ENCODE measurements at regions not wholly inside any gene's neighbourhood (a gene's known extent, or its start where the extent isn't known, plus 50 kb on each side); places are given as distances from the start of the nearest gene placed in this dataset.

DNA sequence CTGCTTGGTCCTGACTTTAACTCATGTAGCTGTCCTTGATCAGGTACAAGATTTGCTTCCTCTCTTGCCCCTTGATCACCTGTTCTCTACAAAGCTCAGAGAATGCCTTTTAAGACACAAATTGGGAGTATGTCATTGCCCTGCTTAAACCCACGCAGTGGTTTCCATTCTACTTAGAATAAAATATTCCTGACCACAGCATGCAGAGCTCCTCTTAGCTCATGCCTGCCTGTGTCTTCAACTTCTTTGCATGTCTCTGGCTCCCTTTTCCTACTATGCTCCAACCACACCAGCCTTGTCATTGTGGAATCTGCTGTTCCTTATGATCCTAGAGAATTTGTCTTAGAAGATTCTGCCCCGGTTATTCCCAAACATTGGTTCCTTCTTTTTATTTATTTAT lies 393.1 kb downstream of the RRAGC start:
- Histone ChIP-seq H3K9me3 (peaks cover 0 to 11% (median 0%) of the 10 kb centered on the region in 4 donors), H3K27me3 (no peaks in the 10 kb centered on the region), H3K4me1 (peaks cover 0 to 8% (median 0%) of the 10 kb centered on the region in 4 donors), H3K4me3 (no peak overlapping the region), H3K36me3 (no peaks in the 10 kb centered on the region), H3K27ac (no peak overlapping the region)
- DNase-seq (ENCODE audit: low spot score in 2 of 2) = no peak
- WGBS, 2 donors = 89 to 90% methylated on average over 2 of the region's 2 CpGs
- TF ChIP-seq EP300 (IDR thresholded peaks at IDR 0.05) (no peak), POLR2A (IDR thresholded peaks at IDR 0.05) (no peak)
- TF ChIP-seq, protein P1, sequence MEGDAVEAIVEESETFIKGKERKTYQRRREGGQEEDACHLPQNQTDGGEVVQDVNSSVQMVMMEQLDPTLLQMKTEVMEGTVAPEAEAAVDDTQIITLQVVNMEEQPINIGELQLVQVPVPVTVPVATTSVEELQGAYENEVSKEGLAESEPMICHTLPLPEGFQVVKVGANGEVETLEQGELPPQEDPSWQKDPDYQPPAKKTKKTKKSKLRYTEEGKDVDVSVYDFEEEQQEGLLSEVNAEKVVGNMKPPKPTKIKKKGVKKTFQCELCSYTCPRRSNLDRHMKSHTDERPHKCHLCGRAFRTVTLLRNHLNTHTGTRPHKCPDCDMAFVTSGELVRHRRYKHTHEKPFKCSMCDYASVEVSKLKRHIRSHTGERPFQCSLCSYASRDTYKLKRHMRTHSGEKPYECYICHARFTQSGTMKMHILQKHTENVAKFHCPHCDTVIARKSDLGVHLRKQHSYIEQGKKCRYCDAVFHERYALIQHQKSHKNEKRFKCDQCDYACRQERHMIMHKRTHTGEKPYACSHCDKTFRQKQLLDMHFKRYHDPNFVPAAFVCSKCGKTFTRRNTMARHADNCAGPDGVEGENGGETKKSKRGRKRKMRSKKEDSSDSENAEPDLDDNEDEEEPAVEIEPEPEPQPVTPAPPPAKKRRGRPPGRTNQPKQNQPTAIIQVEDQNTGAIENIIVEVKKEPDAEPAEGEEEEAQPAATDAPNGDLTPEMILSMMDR (IDR thresholded peaks at IDR 0.05) = no peak

DNA sequence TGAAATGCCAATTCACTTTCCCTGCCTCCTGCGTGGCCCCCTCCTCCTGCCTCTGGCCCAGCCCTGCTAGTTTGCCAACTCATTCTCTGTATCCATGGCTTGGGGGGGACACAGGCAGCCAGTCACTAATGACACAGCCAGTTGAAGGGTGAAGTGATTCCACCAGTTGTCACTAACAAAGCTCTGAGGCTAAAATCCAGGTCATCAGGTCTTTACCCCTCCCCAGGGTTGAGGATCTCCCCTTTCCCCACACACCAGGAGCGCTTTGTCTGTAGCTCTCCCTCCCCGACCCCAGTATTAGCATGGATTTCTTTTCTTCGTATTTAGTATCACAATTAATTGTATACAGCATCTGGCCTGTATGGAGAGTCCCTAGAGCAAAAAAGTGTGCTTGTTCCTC lies 394.1 kb downstream of the RRAGC start:
- Histone ChIP-seq H3K27ac (no peak overlapping the region), H3K9me3 (peaks cover 0 to 11% (median 0%) of the 10 kb centered on the region in 4 donors), H3K27me3 (no peaks in the 10 kb centered on the region), H3K4me1 (peaks cover 0 to 8% (median 0%) of the 10 kb centered on the region in 4 donors), H3K36me3 (no peaks in the 10 kb centered on the region), H3K4me3 (no peak overlapping the region)
- TF ChIP-seq EP300 (IDR thresholded peaks at IDR 0.05) (no peak), POLR2A (IDR thresholded peaks at IDR 0.05) (no peak)
- TF ChIP-seq, protein P1 (IDR thresholded peaks at IDR 0.05) = no peak
- DNase-seq (ENCODE audit: low spot score in 2 of 2) = no peak
- 79 to 82% methylated on average over 4 of the region's 4 CpGs for WGBS, 2 donors

DNA sequence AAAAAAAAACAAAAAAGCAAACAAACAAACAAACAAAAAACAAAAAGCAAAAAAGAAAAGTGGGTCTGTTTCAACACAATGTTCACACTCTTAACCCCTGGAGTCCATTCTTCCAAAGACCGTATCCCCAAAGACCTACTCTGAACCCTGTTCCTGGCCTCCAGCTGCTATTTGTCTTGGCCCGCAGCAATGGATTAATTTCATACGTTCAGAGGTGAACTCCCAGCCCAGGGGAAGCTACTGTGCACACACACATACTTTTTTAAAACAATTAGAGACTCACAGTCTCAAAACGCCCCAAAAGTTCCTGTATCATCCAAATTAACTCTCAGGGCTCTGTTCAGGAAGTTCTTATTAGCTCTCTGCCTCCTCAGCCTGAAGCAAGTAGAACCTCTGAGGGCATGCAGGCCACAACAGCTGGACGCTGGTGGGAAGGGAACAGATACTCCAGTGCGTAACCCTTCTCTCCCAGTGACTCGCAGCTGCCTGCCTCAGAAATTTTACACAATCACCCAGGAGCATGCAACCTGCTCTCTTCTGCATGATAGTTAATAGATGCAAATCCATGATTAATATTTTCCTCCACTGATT lies 395.4 kb downstream of the RRAGC start:
- H3K4me3 ChIP-seq = no peak overlapping the region
- WGBS, 2 donors = 24 to 31% methylated on average over 7 of the region's 7 CpGs
- H3K36me3 ChIP-seq = no peaks in the 10 kb centered on the region
- no peak for DNase-seq (ENCODE audit: low spot score in 2 of 2)
- H3K9me3 ChIP-seq = peaks cover 0 to 11% (median 0%) of the 10 kb centered on the region in 4 donors
- H3K27ac ChIP-seq = no peak overlapping the region
- H3K4me1 ChIP-seq = peaks cover 0 to 8% (median 0%) of the 10 kb centered on the region in 4 donors
- no peaks in the 10 kb centered on the region for H3K27me3 ChIP-seq
- TF ChIP-seq POLR2A (IDR thresholded peaks at IDR 0.05) (no peak), EP300 (IDR thresholded peaks at IDR 0.05) (no peak)
- TF ChIP-seq, protein P1 (IDR thresholded peaks at IDR 0.05) = no peak

DNA sequence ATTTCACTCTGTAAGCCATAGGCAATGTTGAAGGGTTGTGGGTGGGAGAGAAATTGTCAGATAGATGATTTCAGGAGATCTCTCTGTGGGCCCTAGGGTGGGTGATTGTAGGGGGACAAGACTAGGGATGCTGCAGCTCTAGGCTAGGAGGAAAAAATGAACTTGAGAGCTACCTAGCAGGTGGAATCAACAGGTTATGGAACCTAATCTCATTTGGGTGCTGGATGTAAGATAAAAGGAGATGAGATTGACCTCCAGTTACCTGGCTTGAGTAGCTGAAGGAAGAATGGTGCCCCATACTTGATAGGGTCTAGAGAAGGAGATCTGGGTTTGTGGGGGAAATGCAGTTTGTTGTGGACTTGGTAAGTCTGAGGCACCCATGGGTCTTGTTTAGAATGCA lies 396.5 kb downstream of the RRAGC start:
- Histone ChIP-seq H3K4me1 (peaks cover 0 to 8% (median 0%) of the 10 kb centered on the region in 4 donors), H3K27ac (no peak overlapping the region), H3K4me3 (no peak overlapping the region), H3K36me3 (no peaks in the 10 kb centered on the region), H3K9me3 (peaks cover 0 to 11% (median 0%) of the 10 kb centered on the region in 4 donors), H3K27me3 (no peaks in the 10 kb centered on the region)
- DNase-seq (ENCODE audit: low spot score in 2 of 2) = no peak
- no peak for TF ChIP-seq EP300 (IDR thresholded peaks at IDR 0.05)
- TF ChIP-seq, protein P1 (IDR thresholded peaks at IDR 0.05) = no peak
- no peak for TF ChIP-seq POLR2A (IDR thresholded peaks at IDR 0.05)

DNA sequence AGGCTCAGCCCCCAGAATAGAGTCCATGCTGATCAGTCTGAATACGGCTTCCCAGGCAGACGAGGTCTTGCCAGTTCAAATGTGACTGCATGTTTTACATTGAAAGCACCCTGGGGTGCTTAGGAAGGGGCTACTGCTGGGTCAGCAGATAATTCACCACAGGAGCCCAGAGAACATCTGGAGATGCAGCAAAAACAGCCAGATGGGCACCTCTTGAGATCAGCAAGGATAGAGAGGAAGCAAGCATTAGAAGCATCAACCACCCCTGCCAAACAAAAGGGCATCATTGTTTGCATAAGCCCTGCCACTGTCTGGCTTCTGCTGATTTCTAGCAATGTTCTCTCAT lies 403.1 kb downstream of the RRAGC start:
- Histone ChIP-seq H3K4me3 (no peak overlapping the region), H3K9me3 (no peaks in the 10 kb centered on the region), H3K4me1 (peaks cover 0 to 6% (median 0%) of the 10 kb centered on the region in 4 donors), H3K27ac (no peak overlapping the region), H3K36me3 (no peaks in the 10 kb centered on the region), H3K27me3 (no peaks in the 10 kb centered on the region)
- 42 to 73% methylated on average over 2 of the region's 2 CpGs for WGBS, 2 donors
- no peak for TF ChIP-seq EP300 (IDR thresholded peaks at IDR 0.05)
- TF ChIP-seq, protein P1 (IDR thresholded peaks at IDR 0.05) = no peak
- TF ChIP-seq POLR2A (IDR thresholded peaks at IDR 0.05) = no peak
- DNase-seq (ENCODE audit: low spot score in 2 of 2) = no peak
